Calu3 (cell line): ENCODE measurements at regions not wholly inside any gene's neighbourhood (a gene's known extent, or its start where the extent isn't known, plus 50 kb on each side); places are given as distances from the start of the nearest gene placed in this dataset.

Experiments used
- BruUV-seq: library from RNA; stranded (reverse); fragments of 400-500 nt; replicated peaks from 2 replicates; lab custom pipeline; 2021; lab: Mats Ljungman, UMichigan
- CTCF ChIA-PET: fragments of 300-600 bp; sonication (Branson Sonifier 250); formaldehyde crosslinking; loops from one replicate; lab custom pipeline; 2022; ENCODE audit warnings: antibody characterized with exemption; lab: Charles Lee
- DNase-seq: peaks from one replicate; pipeline ENCODE4 v3.0.0; 2022
- H3K27ac Mint-ChIP-seq: one replicate; pipeline ENCODE4 v1.8.0; 2022; ENCODE audit warnings: mixed read lengths; ENCODE audit not compliant: unreplicated experiment
- H3K27me3 Mint-ChIP-seq: one replicate; pipeline ENCODE4 v1.8.0; 2022; ENCODE audit warnings: mixed read lengths; ENCODE audit not compliant: unreplicated experiment
- H3K36me3 Mint-ChIP-seq: one replicate; pipeline ENCODE4 v1.8.0; 2022; ENCODE audit warnings: mild to moderate bottlenecking, moderate library complexity, mixed read lengths; ENCODE audit not compliant: insufficient read depth, unreplicated experiment
- H3K4me1 Mint-ChIP-seq: one replicate; pipeline ENCODE4 v1.8.0; 2022; ENCODE audit warnings: mild to moderate bottlenecking, low read depth, mixed read lengths; ENCODE audit not compliant: unreplicated experiment
- H3K4me3 Mint-ChIP-seq: one replicate; pipeline ENCODE4 v1.8.0; 2022; ENCODE audit warnings: mild to moderate bottlenecking, low read depth, moderate library complexity, mixed read lengths; ENCODE audit not compliant: unreplicated experiment
- H3K9me3 Mint-ChIP-seq: one replicate; pipeline ENCODE4 v1.8.0; 2022; ENCODE audit warnings: low read depth, mixed read lengths; ENCODE audit not compliant: unreplicated experiment
- CTCF ChIP-seq: fragments of 200-600 bp; IDR thresholded peaks from one replicate; pipeline ENCODE4 v1.8.0; 2022; ENCODE audit warnings: antibody characterized with exemption; ENCODE audit not compliant: unreplicated experiment
- intact Hi-C: fragments of 100-400 bp; cut with micrococcal nuclease; formaldehyde crosslinking; loops from one replicate; pipeline ENCODE4 v1.10.0; 2022; ENCODE audit not compliant: unreplicated experiment

DNA sequence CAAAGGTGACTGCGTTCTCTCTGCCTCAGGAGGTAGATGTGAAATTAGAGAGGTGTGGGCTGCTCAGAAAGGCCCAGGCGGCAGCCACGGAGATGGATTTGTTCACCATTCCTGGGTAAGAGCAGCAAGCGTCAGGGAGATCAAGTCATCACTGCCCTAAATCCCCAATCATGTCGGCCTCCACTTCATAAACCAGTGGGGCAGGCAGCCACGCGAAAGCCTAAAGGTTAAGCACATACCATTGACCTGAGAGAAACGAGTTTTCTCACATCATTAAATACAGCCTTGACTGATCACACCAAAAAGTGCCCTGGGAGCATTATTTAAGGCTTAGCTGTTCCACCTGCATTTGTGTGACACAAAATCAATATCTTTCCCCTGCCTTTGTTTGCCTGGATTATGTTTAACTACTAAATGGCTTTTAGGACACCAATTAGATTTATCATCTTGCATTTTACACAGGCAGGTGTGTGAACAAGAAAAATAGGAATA, 50.7 kb upstream of the FOXB1 start:
- no peak for TF ChIP-seq CTCF
- Mint-ChIP-seq H3K27ac (peak overlapping the region; percentile 54), H3K36me3 (no peaks in the 10 kb centered on the region), H3K27me3 (no peaks in the 10 kb centered on the region), H3K9me3 (no peaks in the 10 kb centered on the region), H3K4me3 (peak overlapping the region; percentile 59), H3K4me1 (peaks cover 30% of the 10 kb centered on the region)
- intact Hi-C loops = no loop called here
- DNase-seq = peak; percentile 51
- no TSS peak for BruUV-seq
- CTCF ChIA-PET = interaction anchor here (0.6 to 1.0 kb wide), 2 partner anchors 16 to 373 kb away, joined by 3 to 5 read pairs; no protein-coding TSS in a partner anchor

DNA sequence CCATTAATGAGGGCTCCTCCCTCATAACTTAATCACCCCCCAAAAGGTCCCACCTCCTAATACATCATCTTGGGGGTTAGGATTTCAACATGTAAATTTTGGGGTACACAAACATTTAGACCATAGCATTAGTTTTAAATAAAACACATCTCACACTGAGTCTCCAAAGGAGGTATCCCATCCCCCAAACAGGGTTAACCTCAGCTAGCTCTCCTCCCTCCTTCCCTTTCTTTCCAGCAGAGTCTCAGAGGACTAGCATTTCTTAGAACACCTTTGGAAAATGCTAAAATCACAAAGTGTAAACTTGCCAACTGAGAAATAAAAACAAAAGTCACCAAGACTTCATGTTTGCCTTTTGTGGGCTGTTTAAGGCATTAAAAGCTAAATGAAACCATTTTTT, 51.2 kb upstream of the FOXB1 start:
- no peak for TF ChIP-seq CTCF
- H3K27ac Mint-ChIP-seq = peak overlapping the region; percentile 54

DNA sequence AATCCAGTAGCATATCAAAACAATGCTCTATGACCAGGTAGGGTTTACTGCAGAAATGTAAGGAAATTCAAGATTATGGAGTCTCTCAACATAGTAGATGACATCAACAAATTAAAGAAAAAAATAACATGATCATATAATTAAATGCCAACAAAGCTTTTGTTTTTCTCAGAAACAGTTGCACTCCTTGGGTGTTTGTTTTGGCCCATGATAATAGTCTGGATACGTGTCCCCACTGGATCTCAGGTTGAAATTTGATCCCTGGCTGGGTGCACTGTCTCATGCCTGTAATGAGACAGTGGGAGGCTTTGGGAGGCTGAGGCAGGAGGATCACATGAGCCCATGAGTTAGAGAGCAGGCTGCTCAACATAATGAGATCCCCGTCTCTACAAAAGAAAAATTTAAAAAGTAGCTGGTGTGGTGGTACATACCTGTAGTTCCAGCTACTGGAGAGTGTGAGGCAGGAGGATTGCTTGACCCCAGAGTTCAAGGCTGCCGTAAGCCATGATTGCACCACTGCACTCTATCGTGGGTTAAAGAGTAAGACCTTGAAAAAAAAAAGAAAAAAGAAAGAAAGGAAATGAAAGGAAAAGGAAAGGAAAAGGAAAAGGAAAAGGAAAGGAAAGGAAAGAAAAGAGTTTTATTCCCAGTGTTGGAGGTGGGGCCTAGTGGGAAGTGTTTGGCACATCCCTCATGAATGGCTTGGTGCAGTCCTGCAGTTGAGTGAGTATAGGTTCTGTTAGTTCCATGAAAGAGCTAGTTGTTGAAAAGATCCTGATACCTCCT, 53.3 kb upstream of the FOXB1 start:
- no peak for TF ChIP-seq CTCF
- intact Hi-C loops = no loop called here
- Mint-ChIP-seq H3K4me1 (peaks cover 30% of the 10 kb centered on the region), H3K27me3 (no peaks in the 10 kb centered on the region), H3K36me3 (no peaks in the 10 kb centered on the region), H3K9me3 (no peaks in the 10 kb centered on the region), H3K27ac (no peak overlapping the region), H3K4me3 (no peak overlapping the region)
- no TSS peak for BruUV-seq
- DNase-seq = no peak
- CTCF ChIA-PET = interaction anchor here (0.6 kb wide), 1 partner anchor 26 kb away, joined by 4 read pairs; no protein-coding TSS in a partner anchor

More for the DNA sequence above, 51.2 kb upstream of the FOXB1 start:
- peak overlapping the region; percentile 59 for H3K4me3 Mint-ChIP-seq
- H3K9me3 Mint-ChIP-seq = no peaks in the 10 kb centered on the region
- no peak for DNase-seq
- no TSS peak for BruUV-seq
- CTCF ChIA-PET = no interaction called here
- no peaks in the 10 kb centered on the region for H3K36me3 Mint-ChIP-seq
- no peaks in the 10 kb centered on the region for H3K27me3 Mint-ChIP-seq
- intact Hi-C loops = no loop called here
- H3K4me1 Mint-ChIP-seq = peaks cover 30% of the 10 kb centered on the region

DNA sequence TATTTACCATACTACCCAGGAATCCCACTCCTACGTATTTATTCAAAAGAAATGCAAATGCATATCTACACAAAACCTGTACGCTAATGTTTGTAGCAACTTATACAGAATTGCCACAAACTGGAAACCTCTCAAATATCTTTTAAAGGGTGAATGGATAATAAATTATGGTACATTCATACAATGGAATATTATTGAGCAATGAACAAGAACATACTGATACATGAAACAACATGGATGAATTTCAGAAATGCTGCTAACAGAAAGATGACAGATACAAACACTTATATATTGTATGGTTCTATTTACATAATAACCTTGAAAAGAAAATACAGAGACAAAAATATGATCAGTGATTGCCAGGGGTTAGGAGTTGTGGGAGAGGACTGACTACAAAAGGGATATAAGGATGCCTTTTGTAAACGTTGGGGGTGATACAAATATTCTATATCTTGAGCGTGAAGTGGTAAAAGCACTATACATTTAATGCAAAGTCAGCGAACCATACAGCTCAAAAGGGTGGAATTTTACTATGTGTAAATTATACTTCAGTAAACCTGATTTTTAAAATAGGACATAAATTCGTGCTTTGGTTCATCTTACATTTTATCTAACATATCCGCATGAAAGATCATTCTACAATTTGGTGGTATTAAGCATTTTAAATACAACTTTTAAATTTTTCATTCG, 55.0 kb upstream of the FOXB1 start:
- DNase-seq = no peak
- CTCF ChIA-PET = no interaction called here
- BruUV-seq = no TSS peak
- intact Hi-C loops = no loop called here
- no peak for TF ChIP-seq CTCF
- Mint-ChIP-seq H3K9me3 (no peaks in the 10 kb centered on the region), H3K27ac (no peak overlapping the region), H3K4me3 (no peak overlapping the region), H3K27me3 (no peaks in the 10 kb centered on the region), H3K4me1 (peaks cover 24% of the 10 kb centered on the region), H3K36me3 (no peaks in the 10 kb centered on the region)
